GM12875 (cell line): ENCODE measurements at regions not wholly inside any gene's neighbourhood (a gene's known extent, or its start where the extent isn't known, plus 50 kb on each side); places are given as distances from the start of the nearest gene placed in this dataset.

ENCODE experiments used
- H3K4me3 ChIP-seq: one replicate; pipeline ENCODE4 v1.5.1; 2011; ENCODE audit warnings: low read depth, low read length, control low read depth
- CTCF ChIP-seq: IDR thresholded peaks from 2 replicates; pipeline ENCODE4 v1.5.1; 2011; ENCODE audit warnings: low read depth, mild to moderate bottlenecking, control low read depth, inconsistent platforms, low read length, moderate library complexity, borderline replicate concordance; ENCODE audit not compliant: insufficient read depth

GRCh38 chr9:14487547-14488185 is 173.7 kb upstream of the NFIB start:
- H3K4me3 ChIP-seq, result no peak overlapping the region
- TF ChIP-seq CTCF, result no peak

GRCh38 chr9:14485366-14485765 is 171.4 kb upstream of the NFIB start:
- no peak for TF ChIP-seq CTCF
- no peak overlapping the region for H3K4me3 ChIP-seq

- H3K4me3 ChIP-seq, result no peak overlapping the region
- TF ChIP-seq CTCF, result no peak
Measured at GRCh38 chr9:14482856-14483255, 168.9 kb upstream of the NFIB start.

GRCh38 chr9:14480526-14480925 is 166.6 kb upstream of the NFIB start:
- no peak overlapping the region for H3K4me3 ChIP-seq
- TF ChIP-seq CTCF, result no peak

GRCh38 chr9:14479163-14479560 is 165.2 kb upstream of the NFIB start:
- H3K4me3 ChIP-seq, result no peak overlapping the region
- no peak for TF ChIP-seq CTCF

- no peak overlapping the region for H3K4me3 ChIP-seq
- no peak for TF ChIP-seq CTCF
Measured at GRCh38 chr9:14478175-14479162, 164.5 kb upstream of the NFIB start.
